Stimulated activated naive CD8-positive, alpha-beta T cell treated with anti-CD3 and anti-CD28 coated beads, Interleukin-15, Interleukin-2, amounts not matched to agents 100 ng/mL and 50 ng/mL, for 24 hours (primary cell): ENCODE measurements at regions not wholly inside any gene's neighbourhood (a gene's known extent, or its start where the extent isn't known, plus 50 kb on each side); places are given as distances from the start of the nearest gene placed in this dataset.

Experiments
- H3K27ac Mint-ChIP-seq: one replicate; pipeline ENCODE4 v1.8.0; 2021; ENCODE audit warnings: mild to moderate bottlenecking, mixed read lengths
- H3K27me3 Mint-ChIP-seq: one replicate; pipeline ENCODE4 v1.8.0; 2021; ENCODE audit warnings: mixed read lengths
- H3K36me3 Mint-ChIP-seq: one replicate; pipeline ENCODE4 v1.8.0; 2021; ENCODE audit warnings: low read depth, mixed read lengths
- H3K4me1 Mint-ChIP-seq: one replicate; pipeline ENCODE4 v1.8.0; 2021; ENCODE audit warnings: low read depth, mixed read lengths
- H3K4me3 Mint-ChIP-seq: one replicate; pipeline ENCODE4 v1.8.0; 2021; ENCODE audit warnings: mild to moderate bottlenecking, mixed read lengths
- H3K9me3 Mint-ChIP-seq: one replicate; pipeline ENCODE4 v1.8.0; 2021; ENCODE audit warnings: mixed read lengths

GRCh38 chr3:187618722-187619121 lies 51.5 kb downstream of the SST start:
- H3K27ac Mint-ChIP-seq = no peak overlapping the region
- peaks cover 16% of the 10 kb centered on the region for H3K27me3 Mint-ChIP-seq
- no peaks in the 10 kb centered on the region for H3K4me1 Mint-ChIP-seq
- H3K36me3 Mint-ChIP-seq = no peaks in the 10 kb centered on the region
- H3K9me3 Mint-ChIP-seq = no peaks in the 10 kb centered on the region
- H3K4me3 Mint-ChIP-seq = no peak overlapping the region

- Mint-ChIP-seq H3K27ac (no peak overlapping the region), H3K36me3 (no peaks in the 10 kb centered on the region), H3K9me3 (no peaks in the 10 kb centered on the region), H3K4me1 (no peaks in the 10 kb centered on the region), H3K27me3 (peaks cover 14% of the 10 kb centered on the region), H3K4me3 (no peak overlapping the region)
Measured at GRCh38 chr3:187617213-187617612, 53.0 kb downstream of the SST start.

GRCh38 chr3:187616307-187616972 lies 53.8 kb downstream of the SST start:
- Mint-ChIP-seq H3K27ac (no peak overlapping the region), H3K36me3 (no peaks in the 10 kb centered on the region), H3K27me3 (peaks cover 14% of the 10 kb centered on the region), H3K4me1 (no peaks in the 10 kb centered on the region), H3K9me3 (no peaks in the 10 kb centered on the region), H3K4me3 (no peak overlapping the region)

- Mint-ChIP-seq H3K36me3 (no peaks in the 10 kb centered on the region), H3K9me3 (no peaks in the 10 kb centered on the region), H3K27ac (no peak overlapping the region), H3K4me1 (no peaks in the 10 kb centered on the region), H3K4me3 (no peak overlapping the region), H3K27me3 (peaks cover 19% of the 10 kb centered on the region)
Measured at GRCh38 chr3:187615630-187616029, 54.6 kb downstream of the SST start.

- peaks cover 38% of the 10 kb centered on the region for H3K27me3 Mint-ChIP-seq
- H3K27ac Mint-ChIP-seq = no peak overlapping the region
- H3K36me3 Mint-ChIP-seq = no peaks in the 10 kb centered on the region
- no peaks in the 10 kb centered on the region for H3K9me3 Mint-ChIP-seq
- H3K4me3 Mint-ChIP-seq = no peak overlapping the region
- H3K4me1 Mint-ChIP-seq = no peaks in the 10 kb centered on the region
Measured at GRCh38 chr3:187612656-187613055, 57.5 kb downstream of the SST start.

- Mint-ChIP-seq H3K4me1 (no peaks in the 10 kb centered on the region), H3K27me3 (peaks cover 52% of the 10 kb centered on the region), H3K9me3 (no peaks in the 10 kb centered on the region), H3K27ac (no peak overlapping the region), H3K4me3 (no peak overlapping the region), H3K36me3 (no peaks in the 10 kb centered on the region)
Measured at GRCh38 chr3:187610981-187611511, 59.1 kb downstream of the SST start.

- Mint-ChIP-seq H3K4me1 (no peaks in the 10 kb centered on the region), H3K36me3 (no peaks in the 10 kb centered on the region), H3K27ac (no peak overlapping the region), H3K27me3 (peaks cover 51% of the 10 kb centered on the region), H3K4me3 (no peak overlapping the region), H3K9me3 (no peaks in the 10 kb centered on the region)
Measured at GRCh38 chr3:187594272-187594671, 75.9 kb downstream of the SST start.

- Mint-ChIP-seq H3K4me1 (no peaks in the 10 kb centered on the region), H3K4me3 (no peak overlapping the region), H3K9me3 (no peaks in the 10 kb centered on the region), H3K27me3 (peaks cover 52% of the 10 kb centered on the region), H3K27ac (no peak overlapping the region), H3K36me3 (no peaks in the 10 kb centered on the region)
Measured at GRCh38 chr3:187593451-187593850, 76.7 kb downstream of the SST start.

GRCh38 chr3:187590861-187591576 lies 79.2 kb downstream of the SST start:
- no peak overlapping the region for H3K4me3 Mint-ChIP-seq
- no peaks in the 10 kb centered on the region for H3K9me3 Mint-ChIP-seq
- no peak overlapping the region for H3K27ac Mint-ChIP-seq
- peaks cover 42% of the 10 kb centered on the region for H3K27me3 Mint-ChIP-seq
- no peaks in the 10 kb centered on the region for H3K36me3 Mint-ChIP-seq
- no peaks in the 10 kb centered on the region for H3K4me1 Mint-ChIP-seq

GRCh38 chr3:187587076-187587475 lies 83.1 kb downstream of the SST start:
- no peak overlapping the region for H3K27ac Mint-ChIP-seq
- H3K27me3 Mint-ChIP-seq = peaks cover 44% of the 10 kb centered on the region

GRCh38 chr3:187586226-187586625 lies 84.0 kb downstream of the SST start:
- no peaks in the 10 kb centered on the region for H3K36me3 Mint-ChIP-seq
- no peaks in the 10 kb centered on the region for H3K4me1 Mint-ChIP-seq
- no peak overlapping the region for H3K4me3 Mint-ChIP-seq
- H3K27ac Mint-ChIP-seq = no peak overlapping the region
- peaks cover 44% of the 10 kb centered on the region for H3K27me3 Mint-ChIP-seq
- peaks cover 3% of the 10 kb centered on the region for H3K9me3 Mint-ChIP-seq

More at GRCh38 chr3:187587076-187587475, 83.1 kb downstream of the SST start:
- Mint-ChIP-seq H3K4me3 (no peak overlapping the region), H3K9me3 (no peaks in the 10 kb centered on the region), H3K4me1 (no peaks in the 10 kb centered on the region), H3K36me3 (no peaks in the 10 kb centered on the region)

GRCh38 chr3:187572441-187572840 lies 97.8 kb downstream of the SST start:
- Mint-ChIP-seq H3K9me3 (no peaks in the 10 kb centered on the region), H3K27ac (no peak overlapping the region), H3K4me1 (no peaks in the 10 kb centered on the region), H3K36me3 (no peaks in the 10 kb centered on the region), H3K4me3 (no peak overlapping the region), H3K27me3 (peaks cover 19% of the 10 kb centered on the region)

GRCh38 chr3:187571701-187572100 lies 98.5 kb downstream of the SST start:
- H3K27me3 Mint-ChIP-seq = peaks cover 19% of the 10 kb centered on the region
- H3K4me3 Mint-ChIP-seq = no peak overlapping the region
- no peaks in the 10 kb centered on the region for H3K36me3 Mint-ChIP-seq
- H3K27ac Mint-ChIP-seq = no peak overlapping the region
- no peaks in the 10 kb centered on the region for H3K4me1 Mint-ChIP-seq
- no peaks in the 10 kb centered on the region for H3K9me3 Mint-ChIP-seq

GRCh38 chr3:187570776-187571175 lies 99.4 kb downstream of the SST start:
- no peak overlapping the region for H3K4me3 Mint-ChIP-seq
- H3K27me3 Mint-ChIP-seq = peaks cover 16% of the 10 kb centered on the region
- no peak overlapping the region for H3K27ac Mint-ChIP-seq
- no peaks in the 10 kb centered on the region for H3K36me3 Mint-ChIP-seq
- no peaks in the 10 kb centered on the region for H3K9me3 Mint-ChIP-seq
- no peaks in the 10 kb centered on the region for H3K4me1 Mint-ChIP-seq

GRCh38 chr3:187568171-187568570 lies 102.0 kb downstream of the SST start:
- H3K27ac Mint-ChIP-seq = no peak overlapping the region
- no peaks in the 10 kb centered on the region for H3K9me3 Mint-ChIP-seq
- H3K27me3 Mint-ChIP-seq = peaks cover 26% of the 10 kb centered on the region
- no peaks in the 10 kb centered on the region for H3K4me1 Mint-ChIP-seq
- no peaks in the 10 kb centered on the region for H3K36me3 Mint-ChIP-seq
- no peak overlapping the region for H3K4me3 Mint-ChIP-seq
